Activated T-helper 1 cell treated with anti-CD3 and anti-CD28 coated beads, Interleukin-2, amount 50 U/mL, for 16 hours (primary cell): ENCODE measurements at regions not wholly inside any gene's neighbourhood (a gene's known extent, or its start where the extent isn't known, plus 50 kb on each side); places are given as distances from the start of the nearest gene placed in this dataset.
"Not testable (repeated sequence)": the region's sequence is repeated elsewhere in the genome, so short reads cannot be mapped to it uniquely, and the experiment has no call there.

Experiments
- DNase-seq, 2 donors: peaks; one replicate each; pipeline ENCODE4 v3.0.0-alpha.2; 2020; ENCODE audit warnings: low read depth in 1 of 2, low spot score in 1 of 2

GRCh38 chr22:48423481-48423911, 1404.2 kb downstream of the BRD1 start:
- DNase-seq = no peak

DNA sequence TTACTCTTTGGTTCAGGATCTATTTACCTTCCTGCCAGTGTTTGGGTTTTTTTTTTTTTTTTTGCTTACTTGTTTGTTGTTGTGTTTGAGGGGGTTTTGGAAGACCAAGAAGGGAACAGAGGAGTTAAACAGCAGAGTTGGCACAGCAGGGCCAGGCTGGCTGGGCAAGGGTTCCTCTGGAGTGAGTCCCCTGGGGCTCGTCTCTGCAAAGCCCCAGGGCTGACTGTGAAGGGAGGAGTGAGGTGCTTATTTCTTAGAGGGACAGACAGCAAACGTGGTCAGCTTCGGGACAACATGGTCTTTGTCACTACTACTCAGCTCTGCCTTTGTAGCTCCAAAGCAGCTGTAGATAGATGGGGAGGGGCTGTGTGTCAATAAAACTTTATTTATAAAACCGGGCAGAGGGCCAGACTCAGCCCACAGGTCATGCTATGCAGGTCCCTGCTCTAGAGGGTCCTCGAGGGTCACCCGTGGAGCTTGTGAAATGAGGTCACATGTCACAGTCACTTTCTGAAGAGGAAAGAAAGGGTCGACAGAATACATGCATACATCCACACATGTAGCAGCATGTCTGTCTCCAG, 1404.7 kb downstream of the BRD1 start:
- no peak for DNase-seq

DNA sequence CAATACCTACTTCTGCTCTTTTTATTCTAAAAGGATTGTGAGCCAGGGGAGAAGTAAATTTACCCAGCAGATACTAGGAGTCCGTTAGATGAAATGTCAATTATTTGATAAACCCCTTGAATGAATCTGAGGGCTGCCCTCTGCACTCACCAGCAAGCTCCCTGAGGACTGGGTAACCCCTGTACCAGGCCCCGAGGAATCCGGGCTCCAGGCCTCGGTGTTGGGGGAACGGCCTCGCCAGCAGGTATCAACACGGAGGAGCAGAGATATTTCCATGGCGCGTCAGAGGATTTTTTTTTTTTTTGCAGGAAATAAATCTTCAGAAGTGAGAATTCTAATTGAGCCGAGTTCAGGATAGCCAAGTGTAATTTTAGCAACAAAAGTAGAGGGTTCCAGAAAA, 1408.8 kb downstream of the BRD1 start:
- no peak for DNase-seq

DNA sequence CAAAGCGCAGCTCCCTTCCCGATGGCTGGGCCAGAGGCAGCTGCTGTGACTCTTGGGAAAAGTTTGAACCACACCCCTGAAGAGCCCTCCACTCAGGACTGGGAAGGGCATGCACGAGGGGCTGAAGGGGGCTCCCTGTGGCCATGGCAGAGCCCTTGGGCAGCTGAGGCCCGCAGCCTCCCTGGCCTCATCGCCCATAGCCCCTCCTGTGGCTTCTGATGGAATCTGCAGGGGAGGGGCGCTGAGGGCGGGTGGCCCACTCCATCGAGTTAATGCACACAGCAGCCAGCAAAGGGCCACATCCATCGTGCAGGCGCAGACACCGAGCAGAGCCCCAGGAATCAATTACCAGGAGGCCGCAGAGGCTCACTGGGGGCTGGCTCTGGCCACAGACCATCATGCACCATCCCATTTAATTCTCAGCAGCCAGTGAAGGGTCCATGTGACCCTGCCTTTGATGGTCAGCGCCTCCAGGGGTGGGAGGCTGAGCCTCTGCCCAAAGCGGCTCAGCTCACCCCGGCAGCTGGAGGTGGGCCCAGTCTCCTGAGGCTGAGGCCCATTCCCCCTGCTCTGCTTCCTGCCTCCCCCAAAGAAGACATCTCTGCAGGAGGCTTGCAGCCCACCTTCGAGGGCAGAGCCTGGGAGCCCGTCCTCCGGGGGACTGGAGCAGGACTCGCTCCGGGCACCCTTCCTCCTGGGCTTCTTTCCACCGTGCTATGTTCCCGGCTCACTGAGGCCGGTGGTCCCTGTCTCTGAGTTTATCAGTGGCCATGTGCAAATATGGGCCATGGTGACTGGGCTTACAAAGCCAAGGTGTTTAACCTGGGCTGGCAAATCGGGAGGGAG, 1410.2 kb downstream of the BRD1 start:
- DNase-seq = no peak

GRCh38 chr22:48416396-48417224, 1411.1 kb downstream of the BRD1 start:
- DNase-seq = no peak

DNA sequence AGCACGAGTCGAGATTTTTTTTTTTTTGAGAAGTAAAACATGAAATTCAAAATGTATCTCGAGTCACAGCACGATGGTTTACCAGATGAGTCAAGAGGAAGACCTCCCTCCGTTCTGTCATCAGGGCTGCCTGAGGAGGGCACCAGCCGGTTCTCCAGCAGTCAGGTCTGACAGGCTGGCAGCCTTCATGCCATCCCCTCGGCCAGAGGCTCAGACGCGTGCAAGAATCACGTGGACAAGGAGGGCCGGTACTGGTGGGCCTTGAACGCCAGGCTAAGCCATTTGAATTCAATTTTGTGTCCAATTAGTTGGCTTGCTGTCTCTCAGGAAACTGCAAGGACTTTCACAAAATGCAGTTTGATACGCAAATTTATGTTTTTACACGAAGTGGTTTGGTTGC, 1412.2 kb downstream of the BRD1 start:
- no peak for DNase-seq

DNA sequence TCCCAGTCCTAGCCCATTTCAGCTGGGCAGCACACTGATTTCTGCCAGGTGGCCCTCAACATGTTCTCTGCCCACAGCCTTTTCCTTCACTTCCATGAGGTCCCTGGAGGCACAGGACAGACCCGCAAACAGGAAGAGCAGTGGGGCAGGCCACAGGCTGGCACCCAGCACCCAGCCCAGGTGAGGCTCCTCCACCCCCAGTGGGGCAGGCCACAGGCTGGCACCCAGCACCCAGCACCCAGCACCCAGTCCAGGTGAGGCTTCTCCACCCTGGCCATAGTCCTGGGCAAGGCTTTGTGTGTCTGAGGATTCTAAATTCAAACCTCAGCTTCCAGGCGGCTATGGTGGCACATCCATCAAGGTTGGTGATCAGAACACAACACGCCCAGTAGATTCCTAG, 1413.0 kb downstream of the BRD1 start:
- no peak for DNase-seq

DNA sequence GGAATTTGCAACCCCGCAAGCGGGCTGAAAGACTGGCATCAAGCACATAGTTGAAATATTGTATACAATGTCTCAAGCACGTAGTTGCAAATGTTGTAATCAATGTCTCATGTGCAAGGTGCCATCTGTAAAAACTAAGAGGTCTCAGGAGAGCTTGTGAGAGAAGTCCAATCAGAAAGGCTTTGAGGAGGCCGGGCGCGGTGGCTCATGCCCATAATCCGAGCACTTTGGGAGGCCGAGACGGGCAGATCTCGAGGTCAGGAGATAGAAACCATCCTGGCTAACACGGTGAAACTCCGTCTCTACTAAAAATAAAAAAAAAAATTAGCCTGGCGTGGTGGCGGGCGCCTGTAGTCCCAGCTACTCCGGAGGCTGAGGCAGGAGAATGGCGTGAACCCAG, 1414.7 kb downstream of the BRD1 start:
- not testable (repeated sequence) for DNase-seq

- no peak for DNase-seq
These were observed 1417.1 kb downstream of the BRD1 start for GRCh38 chr22:48410536-48410935.

- DNase-seq = no peak
These were observed 1420.3 kb downstream of the BRD1 start for GRCh38 chr22:48407256-48407955.

DNA sequence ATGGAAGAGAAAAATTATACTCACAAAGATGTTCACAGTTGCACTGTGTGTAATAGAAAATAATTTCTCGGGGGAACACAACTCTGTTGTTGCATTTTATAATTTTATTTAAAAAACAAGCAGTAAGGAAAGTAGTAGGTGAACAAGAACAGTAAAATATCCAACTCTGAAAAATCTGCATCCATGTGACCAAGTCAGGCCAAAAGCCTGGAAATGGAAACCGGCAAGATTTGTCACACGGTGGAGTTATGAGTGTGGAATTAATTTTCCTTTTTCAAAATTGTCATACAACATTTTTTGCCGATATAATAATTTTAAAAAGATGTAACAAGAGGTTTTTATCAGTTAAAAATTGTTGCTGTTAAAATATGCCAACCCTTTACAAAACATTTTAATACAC, 1421.5 kb downstream of the BRD1 start:
- no peak for DNase-seq

- no peak for DNase-seq
These were observed 1421.9 kb downstream of the BRD1 start for GRCh38 chr22:48405741-48406140.

DNA sequence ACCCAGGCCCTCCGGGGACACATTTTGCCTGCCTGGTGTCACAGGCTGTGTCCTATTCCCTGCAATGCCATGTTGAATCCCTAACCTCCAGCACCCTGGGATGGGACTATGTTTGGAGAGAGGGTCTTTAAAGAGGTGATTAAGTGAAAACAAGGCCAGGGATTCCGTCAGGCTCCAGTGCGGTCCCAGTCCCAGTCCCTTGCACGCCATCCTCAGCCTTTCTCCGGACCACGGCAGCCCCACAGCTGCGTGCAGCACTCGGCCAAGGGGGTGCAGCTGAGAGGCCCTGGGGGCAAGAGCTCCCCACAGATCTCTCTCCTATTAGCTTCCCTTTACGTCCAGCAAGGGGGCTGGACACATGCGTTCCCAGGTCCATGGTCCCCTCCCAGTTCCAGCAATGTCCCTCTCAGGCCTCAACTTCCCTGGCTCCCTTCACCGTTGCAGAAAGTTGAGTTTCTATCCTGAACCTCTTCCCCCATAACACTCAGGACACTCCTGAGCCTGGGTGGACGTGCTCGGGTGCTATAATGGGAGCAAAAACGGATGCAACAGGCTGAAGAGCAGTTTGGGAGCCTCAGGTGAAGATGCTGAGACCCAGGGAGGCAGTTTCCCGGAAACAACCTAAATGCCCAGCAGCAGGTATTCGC, 1422.7 kb downstream of the BRD1 start:
- DNase-seq = no peak

DNA sequence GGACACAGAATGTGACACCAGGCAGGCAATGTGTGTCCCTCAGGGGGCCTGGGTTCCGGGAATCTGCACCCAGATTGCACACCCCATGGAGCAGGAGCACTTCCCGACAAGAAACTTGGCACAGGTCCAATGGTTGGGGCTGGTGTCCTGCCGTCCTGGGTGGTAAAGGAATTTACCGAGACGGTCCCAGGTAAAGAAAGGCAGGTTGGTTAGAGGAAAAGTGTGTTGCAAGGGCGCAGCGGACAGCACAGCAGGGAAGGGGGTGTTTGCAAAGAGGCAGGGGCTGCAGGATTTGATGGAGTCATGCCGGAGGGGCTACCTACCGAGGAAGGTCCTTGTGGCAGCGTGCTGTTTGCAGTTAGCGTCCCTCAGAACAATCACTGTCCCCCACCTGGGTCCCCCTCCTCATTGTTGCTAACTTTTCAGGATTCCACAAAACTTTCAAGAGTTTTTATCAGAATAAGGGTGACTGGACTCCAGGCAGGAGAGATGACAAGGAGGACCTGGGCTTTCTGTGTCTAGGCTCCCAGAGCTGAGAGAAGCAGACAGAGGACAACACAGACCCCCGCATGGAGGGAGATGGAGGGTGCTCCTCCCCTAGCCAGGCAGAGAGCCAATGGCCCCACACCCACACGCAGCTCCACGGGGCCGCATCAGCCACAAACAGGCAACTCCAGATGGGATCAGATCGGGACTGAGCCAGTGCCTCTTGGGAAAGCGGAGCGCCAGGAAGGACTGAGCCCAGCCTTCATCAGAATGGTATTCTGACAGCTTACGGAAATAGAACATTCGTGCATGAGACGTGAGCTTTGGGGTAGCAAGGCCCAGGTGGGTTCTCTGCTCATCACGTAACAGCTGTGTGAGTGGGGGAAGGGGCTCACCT, 1423.9 kb downstream of the BRD1 start:
- no peak for DNase-seq

- no peak for DNase-seq
These were observed 1425.1 kb downstream of the BRD1 start for GRCh38 chr22:48402591-48403031.

- DNase-seq = not testable (repeated sequence)
These were observed 1426.2 kb downstream of the BRD1 start for GRCh38 chr22:48401523-48401922.

- DNase-seq = no peak
These were observed 1429.3 kb downstream of the BRD1 start for GRCh38 chr22:48398181-48398905.

- DNase-seq = no peak
These were observed 1430.0 kb downstream of the BRD1 start for GRCh38 chr22:48397531-48398180.
